B cell (primary cell): ENCODE measurements at regions not wholly inside any gene's neighbourhood (a gene's known extent, or its start where the extent isn't known, plus 50 kb on each side); places are given as distances from the start of the nearest gene placed in this dataset.

Experiments used
- ATAC-seq: fragments of 200-7000 bp; cut with Tn5 transposase; one replicate; pipeline ENCODE4 v1.10.0; 2021; ENCODE audit warnings: low read depth, mild to moderate bottlenecking, moderate number of reproducible peaks, moderate library complexity
- CTCF ChIA-PET: fragments of 350-600 bp; sonication (Branson Sonifier 250); formaldehyde crosslinking; loops from one replicate; lab custom pipeline; 2021; ENCODE audit warnings: antibody characterized with exemption, inconsistent platforms; lab: Charles Lee
- POLR2A ChIA-PET: fragments of 350-600 bp; sonication (Branson Sonifier 250); formaldehyde crosslinking; loops from one replicate; lab custom pipeline; 2021; ENCODE audit warnings: antibody characterized with exemption; lab: Charles Lee
- DNase-seq: peaks from one replicate; pipeline ENCODE4 v3.0.0; 2013
- H2AFZ ChIP-seq: 2 replicates; pipeline ENCODE4 v1.6.1; 2012; ENCODE audit warnings: mild to moderate bottlenecking, low read depth, low read length; ENCODE audit not compliant: insufficient read depth, poor library complexity, severe bottlenecking
- H3K27ac ChIP-seq, 2 donors: 1 replicate in 1 of 2; 2 replicates in 1 of 2; pipeline ENCODE4 v1.5.1; 2012 to 2013; ENCODE audit warnings: low read length in 2 of 2, mild to moderate bottlenecking in 2 of 2, moderate library complexity in 1 of 2
- H3K27me3 ChIP-seq, 4 experiments: fragments of 200-600 bp in 1 of 4; sonication (generic) in 1 of 4; replicated peaks in 1 of 4; 1 replicate in 2 of 4; 2 replicates in 2 of 4; pipeline versions ENCODE4 v1.6.1 to v1.7.0; 2013 to 2016; ENCODE audit warnings: low read length in 3 of 4, mild to moderate bottlenecking in 2 of 4, mixed read lengths in 1 of 4, moderate library complexity in 1 of 4; ENCODE audit not compliant: insufficient read depth in 4 of 4, control insufficient read depth in 3 of 4; ENCODE audit errors: control extremely low read depth in 1 of 4
- H3K36me3 ChIP-seq, 2 experiments: replicated peaks in 1 of 2; 1 replicate in 1 of 2; 2 replicates in 1 of 2; pipeline versions ENCODE4 v1.6.1 to v1.7.1; 2013; ENCODE audit warnings: low read length in 1 of 2; ENCODE audit not compliant: insufficient read depth in 2 of 2, control insufficient read depth in 1 of 2; ENCODE audit errors: control extremely low read depth in 1 of 2, extremely low read depth in 1 of 2
- H3K4me1 ChIP-seq, 2 donors: fragments of 200-600 bp in 1 of 2; sonication (generic) in 1 of 2; 1 replicate in 1 of 2; 2 replicates in 1 of 2; pipeline versions ENCODE4 v1.5.1 to v1.6.1; 2013 to 2017; ENCODE audit warnings: low read length in 2 of 2; ENCODE audit not compliant: control insufficient read depth in 2 of 2, insufficient read depth in 2 of 2
- H3K4me2 ChIP-seq: replicated peaks from 2 replicates; pipeline ENCODE3; 2012; ENCODE audit warnings: mild to moderate bottlenecking, low read depth, low read length; ENCODE audit not compliant: poor library complexity, severe bottlenecking
- H3K4me3 ChIP-seq, 5 experiments: fragments of 200-600 bp in 1 of 5; sonication (generic) in 1 of 5; 1 replicate in 3 of 5; 2 replicates in 2 of 5; pipeline versions ENCODE4 v1.5.1 to v1.7.0; 2011 to 2016; ENCODE audit warnings: low read length in 4 of 5, mild to moderate bottlenecking in 4 of 5, low read depth in 2 of 5, control low read depth in 1 of 5, moderate library complexity in 1 of 5; ENCODE audit not compliant: insufficient read depth in 1 of 5; ENCODE audit errors: control extremely low read depth in 1 of 5, extremely low read depth in 1 of 5
- H3K79me2 ChIP-seq: fragments of 200-600 bp; sonication (generic); one replicate; pipeline ENCODE4 v1.6.0; 2016; ENCODE audit warnings: low read length; ENCODE audit not compliant: control insufficient read depth, insufficient read depth
- H3K9ac ChIP-seq: fragments of 200-600 bp; sonication (generic); 2 replicates; pipeline ENCODE4 v1.6.1; 2017; ENCODE audit warnings: mild to moderate bottlenecking, low read length, moderate library complexity
- H3K9me3 ChIP-seq, 3 donors: one replicate each; pipeline versions ENCODE4 v1.6.1 to v1.7.1; 2013; ENCODE audit warnings: low read length in 2 of 3; ENCODE audit not compliant: control insufficient read depth in 2 of 3, insufficient read depth in 1 of 3; ENCODE audit errors: control extremely low read depth in 1 of 3
- H4K20me1 ChIP-seq: 2 replicates; pipeline ENCODE4 v1.6.0; 2012; ENCODE audit warnings: mild to moderate bottlenecking, low read length; ENCODE audit not compliant: insufficient read depth, control insufficient read depth, poor library complexity, severe bottlenecking
- H3K27ac Mint-ChIP-seq: one replicate; pipeline ENCODE4 v1.8.0; 2021; ENCODE audit warnings: mixed read lengths
- H3K27me3 Mint-ChIP-seq: one replicate; pipeline ENCODE4 v1.8.0; 2021; ENCODE audit warnings: mixed read lengths
- H3K4me1 Mint-ChIP-seq: one replicate; pipeline ENCODE4 v1.8.0; 2021; ENCODE audit warnings: mixed read lengths
- H3K4me3 Mint-ChIP-seq: one replicate; pipeline ENCODE4 v1.8.0; 2021; ENCODE audit warnings: mixed read lengths
- H3K9me3 Mint-ChIP-seq: one replicate; pipeline ENCODE4 v1.8.0; 2022; ENCODE audit warnings: mixed read lengths; ENCODE audit not compliant: insufficient read depth
- EZH2 ChIP-seq: IDR thresholded peaks from 2 replicates; pipeline ENCODE4 v1.6.1; 2012; ENCODE audit warnings: borderline replicate concordance, low read depth, mild to moderate bottlenecking, moderate library complexity, low read length; ENCODE audit not compliant: insufficient read depth, poor library complexity, severe bottlenecking
- WGBS: methylation state at CpG from one replicate; pipeline ENCODE4 v1.1.5; 2013; ENCODE audit warnings: missing lambda C conversion rate; ENCODE audit not compliant: insufficient coverage; 5-methylcytosine and 5-hydroxymethylcytosine counted together
- intact Hi-C: fragments of 100-400 bp; cut with micrococcal nuclease; formaldehyde crosslinking; loops from one replicate; pipeline ENCODE4 v1.10.0; 2022
- TF ChIP-seq, protein P1 (sequence below): fragments of 200-600 bp; IDR thresholded peaks from one replicate; pipeline ENCODE4 v1.8.0; 2022; ENCODE audit warnings: antibody characterized with exemption, mild to moderate bottlenecking

DNA sequence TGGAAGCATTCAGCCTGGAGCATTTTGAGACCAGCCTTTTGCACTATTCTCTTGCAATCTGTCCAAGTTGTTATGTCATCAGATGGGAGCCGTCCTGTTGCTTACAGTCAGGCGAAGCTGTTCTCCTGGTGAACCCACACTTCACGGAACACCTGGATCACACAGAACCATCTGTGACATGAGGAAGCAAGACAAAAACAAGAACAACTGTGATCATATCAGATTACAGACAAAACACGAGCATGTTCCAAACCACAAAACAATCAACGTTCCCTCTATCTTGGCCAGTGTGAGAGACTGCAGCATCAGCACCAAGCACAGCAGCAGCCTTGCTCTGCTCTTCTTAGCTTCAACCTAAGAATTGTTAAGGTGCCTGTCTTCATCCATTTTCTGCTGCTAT lies 180.5 kb upstream of the SFSWAP start:
- Mint-ChIP-seq H3K9me3 (no peaks in the 10 kb centered on the region), H3K27ac (no peak overlapping the region), H3K4me1 (no peaks in the 10 kb centered on the region), H3K4me3 (no peak overlapping the region), H3K27me3 (peaks cover 23% of the 10 kb centered on the region)
- whole genome bisulfite sequencing = 37% methylated on average over 5 of the region's 5 CpGs
- no peak for TF ChIP-seq EZH2
- TF ChIP-seq, protein P1, sequence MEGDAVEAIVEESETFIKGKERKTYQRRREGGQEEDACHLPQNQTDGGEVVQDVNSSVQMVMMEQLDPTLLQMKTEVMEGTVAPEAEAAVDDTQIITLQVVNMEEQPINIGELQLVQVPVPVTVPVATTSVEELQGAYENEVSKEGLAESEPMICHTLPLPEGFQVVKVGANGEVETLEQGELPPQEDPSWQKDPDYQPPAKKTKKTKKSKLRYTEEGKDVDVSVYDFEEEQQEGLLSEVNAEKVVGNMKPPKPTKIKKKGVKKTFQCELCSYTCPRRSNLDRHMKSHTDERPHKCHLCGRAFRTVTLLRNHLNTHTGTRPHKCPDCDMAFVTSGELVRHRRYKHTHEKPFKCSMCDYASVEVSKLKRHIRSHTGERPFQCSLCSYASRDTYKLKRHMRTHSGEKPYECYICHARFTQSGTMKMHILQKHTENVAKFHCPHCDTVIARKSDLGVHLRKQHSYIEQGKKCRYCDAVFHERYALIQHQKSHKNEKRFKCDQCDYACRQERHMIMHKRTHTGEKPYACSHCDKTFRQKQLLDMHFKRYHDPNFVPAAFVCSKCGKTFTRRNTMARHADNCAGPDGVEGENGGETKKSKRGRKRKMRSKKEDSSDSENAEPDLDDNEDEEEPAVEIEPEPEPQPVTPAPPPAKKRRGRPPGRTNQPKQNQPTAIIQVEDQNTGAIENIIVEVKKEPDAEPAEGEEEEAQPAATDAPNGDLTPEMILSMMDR = no peak
- no peak overlapping the region for H3K4me3 ChIP-seq
- H2AFZ ChIP-seq = no peak overlapping the region
- no peaks in the 10 kb centered on the region for H3K36me3 ChIP-seq
- intact Hi-C loops = no loop called here
- ATAC-seq (no peak), DNase-seq (no peak)
- no peak overlapping the region for H3K27ac ChIP-seq
- no peak overlapping the region for H3K4me2 ChIP-seq
- no peaks in the 10 kb centered on the region for H3K4me1 ChIP-seq
- ChIA-PET POLR2A (no interaction called here), CTCF (no interaction called here)
- no peaks in the 10 kb centered on the region for H4K20me1 ChIP-seq
- peaks cover 0 to 6% (median 0%) of the 10 kb centered on the region in 3 donors for H3K9me3 ChIP-seq
- H3K9ac ChIP-seq = no peak overlapping the region
- no peaks in the 10 kb centered on the region for H3K79me2 ChIP-seq
- peaks cover 0 to 5% (median 0%) of the 10 kb centered on the region in 4 experiments for H3K27me3 ChIP-seq

DNA sequence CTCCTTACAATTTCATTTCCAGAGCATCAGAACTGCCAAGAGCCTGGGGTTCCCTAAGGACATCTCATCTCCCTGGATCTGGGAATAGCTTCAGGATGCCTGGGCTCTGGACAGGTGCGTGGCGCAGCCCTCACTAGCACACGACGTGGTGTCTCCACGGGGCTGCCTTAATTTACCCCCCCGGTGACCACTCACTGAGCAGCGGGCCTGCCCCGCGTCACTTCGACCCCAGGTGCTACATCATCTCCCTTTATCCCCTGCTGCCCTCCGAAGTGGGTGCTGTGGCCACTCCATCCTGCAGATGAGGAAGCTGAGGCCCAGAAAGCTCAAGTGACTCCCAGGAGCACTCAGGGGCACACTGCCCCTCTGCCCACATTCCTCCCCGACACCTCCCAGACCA lies 177.8 kb upstream of the SFSWAP start:
- Mint-ChIP-seq H3K27ac (no peak overlapping the region), H3K9me3 (no peaks in the 10 kb centered on the region), H3K27me3 (peaks cover 23% of the 10 kb centered on the region), H3K4me3 (no peak overlapping the region), H3K4me1 (no peaks in the 10 kb centered on the region)
- CTCF ChIA-PET = no interaction called here
- TF ChIP-seq EZH2 = no peak
- TF ChIP-seq, protein P1 = no peak
- Histone ChIP-seq H3K27me3 (peaks cover 0 to 5% (median 3%) of the 10 kb centered on the region in 4 experiments), H3K9me3 (peaks cover 0 to 10% (median 0%) of the 10 kb centered on the region in 3 donors), H3K9ac (no peak overlapping the region), H3K79me2 (no peaks in the 10 kb centered on the region), H3K27ac (no peak overlapping the region), H3K4me1 (no peaks in the 10 kb centered on the region), H2AFZ (no peak overlapping the region), H4K20me1 (no peaks in the 10 kb centered on the region), H3K36me3 (no peaks in the 10 kb centered on the region), H3K4me3 (no peak overlapping the region), H3K4me2 (no peak overlapping the region)
- DNase-seq (no peak), ATAC-seq (no peak)
- WGBS = 94% methylated on average over 12 of the region's 12 CpGs
- POLR2A ChIA-PET = no interaction called here
- intact Hi-C loops = no loop called here
